H9 (cell line): ENCODE measurements at regions not wholly inside any gene's neighbourhood (a gene's known extent, or its start where the extent isn't known, plus 50 kb on each side); places are given as distances from the start of the nearest gene placed in this dataset.

ENCODE experiments used
- DNase-seq: peaks from one replicate; pipeline ENCODE4 v3.0.0-alpha.2; 2017
- H2AFZ ChIP-seq: one replicate; pipeline ENCODE4 v1.6.1; 2013; ENCODE audit warnings: mild to moderate bottlenecking, low read length, control low read depth, moderate library complexity
- H2AK5ac ChIP-seq: 2 replicates; pipeline ENCODE4 v1.6.1; 2013; ENCODE audit warnings: low read length, control low read depth, mixed read lengths; ENCODE audit not compliant: insufficient read length
- H2BK120ac ChIP-seq: one replicate; pipeline ENCODE4 v1.6.1; 2013; ENCODE audit warnings: low read depth, mild to moderate bottlenecking, low read length, control low read depth, inconsistent platforms; ENCODE audit not compliant: poor library complexity, severe bottlenecking
- H2BK12ac ChIP-seq: 2 replicates; pipeline ENCODE4 v1.6.1; 2013; ENCODE audit warnings: low read length, control low read depth, mixed read lengths, low read depth; ENCODE audit not compliant: insufficient read length
- H2BK15ac ChIP-seq: 2 replicates; pipeline ENCODE4 v1.6.1; 2013; ENCODE audit warnings: low read depth, low read length, control low read depth
- H2BK20ac ChIP-seq: one replicate; pipeline ENCODE4 v1.6.1; 2013; ENCODE audit warnings: low read depth, mild to moderate bottlenecking, low read length, control low read depth, inconsistent platforms; ENCODE audit not compliant: poor library complexity, severe bottlenecking
- H2BK5ac ChIP-seq: 2 replicates; pipeline ENCODE4 v1.6.1; 2013; ENCODE audit warnings: low read length, control low read depth, mixed read lengths; ENCODE audit not compliant: insufficient read length
- H3K14ac ChIP-seq: 2 replicates; pipeline ENCODE4 v1.6.1; 2013; ENCODE audit warnings: low read length, control low read depth; ENCODE audit not compliant: insufficient read depth
- H3K18ac ChIP-seq: 2 replicates; pipeline ENCODE4 v1.6.1; 2013; ENCODE audit warnings: low read depth, mild to moderate bottlenecking, mixed read lengths, low read length, control low read depth; ENCODE audit not compliant: insufficient read length
- H3K23ac ChIP-seq: 2 replicates; pipeline ENCODE4 v1.6.1; 2013; ENCODE audit warnings: low read length, control low read depth, mixed read lengths, low read depth; ENCODE audit not compliant: insufficient read length
- H3K23me2 ChIP-seq: 2 replicates; pipeline ENCODE4 v1.6.1; 2013; ENCODE audit warnings: low read depth, mild to moderate bottlenecking, mixed read lengths, low read length, control low read depth; ENCODE audit not compliant: insufficient read length, poor library complexity, severe bottlenecking
- H3K27ac ChIP-seq: 2 replicates; pipeline ENCODE4 v1.5.1; 2013; ENCODE audit warnings: low read length, control low read depth, mixed read lengths, low read depth; ENCODE audit not compliant: insufficient read length
- H3K27me3 ChIP-seq: 2 replicates; pipeline ENCODE4 v1.6.1; 2013; ENCODE audit warnings: low read length, control low read depth, inconsistent platforms; ENCODE audit not compliant: insufficient read depth
- H3K4ac ChIP-seq: 2 replicates; pipeline ENCODE4 v1.6.1; 2013; ENCODE audit warnings: low read depth, mild to moderate bottlenecking, control low read depth, inconsistent platforms, low read length, moderate library complexity
- H3K4me1 ChIP-seq: 2 replicates; pipeline ENCODE4 v1.6.1; 2013; ENCODE audit warnings: low read length, control low read depth, inconsistent platforms; ENCODE audit not compliant: insufficient read depth
- H3K4me2 ChIP-seq: 2 replicates; pipeline ENCODE4 v1.6.1; 2013; ENCODE audit warnings: low read length, control low read depth, mixed read lengths; ENCODE audit not compliant: insufficient read length, insufficient read depth
- H3K56ac ChIP-seq: 2 replicates; pipeline ENCODE4 v1.6.1; 2013; ENCODE audit warnings: low read depth, mild to moderate bottlenecking, mixed read lengths, low read length, control low read depth; ENCODE audit not compliant: insufficient read length
- H3K79me1 ChIP-seq: 2 replicates; pipeline ENCODE4 v1.6.1; 2013; ENCODE audit warnings: low read depth, mild to moderate bottlenecking, moderate library complexity, low read length, control low read depth, inconsistent platforms; ENCODE audit not compliant: insufficient read depth, poor library complexity, severe bottlenecking
- H3K79me2 ChIP-seq: 2 replicates; pipeline ENCODE4 v1.6.1; 2013; ENCODE audit warnings: low read length, control low read depth, inconsistent platforms; ENCODE audit not compliant: insufficient read depth
- H3K9ac ChIP-seq: 2 replicates; pipeline ENCODE4 v1.6.1; 2013; ENCODE audit warnings: low read length, control low read depth, mixed read lengths; ENCODE audit not compliant: insufficient read length; ENCODE audit errors: extremely low read depth
- H3K9me3 ChIP-seq: one replicate; pipeline ENCODE4 v1.6.1; 2013; ENCODE audit warnings: low read depth, low read length, inconsistent platforms; ENCODE audit not compliant: control insufficient read depth
- H3T11ph ChIP-seq: one replicate; pipeline ENCODE4 v1.6.1; 2013; ENCODE audit warnings: mild to moderate bottlenecking, low read length, control low read depth, inconsistent platforms
- H4K20me1 ChIP-seq: one replicate; pipeline ENCODE4 v1.6.1; 2013; ENCODE audit not compliant: control insufficient read depth, insufficient read length, insufficient read depth
- H4K5ac ChIP-seq: 2 replicates; pipeline ENCODE4 v1.6.1; 2013; ENCODE audit warnings: low read depth, mild to moderate bottlenecking, mixed read lengths, low read length, control low read depth; ENCODE audit not compliant: insufficient read length
- H4K8ac ChIP-seq: replicated peaks from 2 replicates; pipeline ENCODE4 v1.6.1; 2013; ENCODE audit warnings: low read length, control low read depth, mixed read lengths, low read depth; ENCODE audit not compliant: insufficient read length
- H4K91ac ChIP-seq: 2 replicates; pipeline ENCODE4 v1.6.1; 2013; ENCODE audit warnings: low read depth, mild to moderate bottlenecking, moderate library complexity, mixed read lengths, low read length, control low read depth; ENCODE audit not compliant: insufficient read length
- H3K27ac Mint-ChIP-seq, 3 experiments: 2 replicates in 2 of 3; 3 replicates in 1 of 3; pipeline ENCODE4 v1.8.0; 2020 to 2021; ENCODE audit warnings: mixed read lengths in 3 of 3, mild to moderate bottlenecking in 1 of 3, moderate library complexity in 1 of 3
- H3K27me3 Mint-ChIP-seq: 2 replicates; pipeline ENCODE4 v1.8.0; 2021; ENCODE audit warnings: low read depth, mild to moderate bottlenecking, moderate library complexity, mixed read lengths
- H3K36me3 Mint-ChIP-seq, 3 experiments: 2 replicates in 2 of 3; 3 replicates in 1 of 3; pipeline ENCODE4 v1.8.0; 2020 to 2021; ENCODE audit warnings: low read depth in 3 of 3, mixed read lengths in 3 of 3; ENCODE audit not compliant: insufficient read depth in 1 of 3
- H3K4me1 Mint-ChIP-seq, 2 experiments: 2 replicates each; pipeline ENCODE4 v1.8.0; 2020; ENCODE audit warnings: mixed read lengths in 2 of 2
- H3K4me3 Mint-ChIP-seq, 2 experiments: 2 replicates in 1 of 2; 3 replicates in 1 of 2; pipeline ENCODE4 v1.8.0; 2020 to 2021; ENCODE audit warnings: mild to moderate bottlenecking in 2 of 2, mixed read lengths in 2 of 2, moderate library complexity in 1 of 2
- H3K9me3 Mint-ChIP-seq, 2 experiments: 2 replicates in 1 of 2; 3 replicates in 1 of 2; pipeline ENCODE4 v1.8.0; 2020; ENCODE audit warnings: mild to moderate bottlenecking in 2 of 2, mixed read lengths in 2 of 2, moderate library complexity in 1 of 2
- CTCF ChIP-seq: fragments of 200-600 bp; sonication (generic); conservative IDR thresholded peaks from 3 replicates; pipeline ENCODE4 v1.8.0; 2021; ENCODE audit warnings: antibody characterized with exemption, mild to moderate bottlenecking
- WGBS: extraction: QIAGEN DNeasy Blood & Tissue Kit; methylation state at CpG from one replicate; pipeline ENCODE4 v1.1.7; 2013; ENCODE audit warnings: missing lambda C conversion rate, low lambda C conversion rate, mixed read lengths; ENCODE audit not compliant: insufficient read length; ENCODE audit errors: extremely low coverage; 5-methylcytosine and 5-hydroxymethylcytosine counted together

DNA sequence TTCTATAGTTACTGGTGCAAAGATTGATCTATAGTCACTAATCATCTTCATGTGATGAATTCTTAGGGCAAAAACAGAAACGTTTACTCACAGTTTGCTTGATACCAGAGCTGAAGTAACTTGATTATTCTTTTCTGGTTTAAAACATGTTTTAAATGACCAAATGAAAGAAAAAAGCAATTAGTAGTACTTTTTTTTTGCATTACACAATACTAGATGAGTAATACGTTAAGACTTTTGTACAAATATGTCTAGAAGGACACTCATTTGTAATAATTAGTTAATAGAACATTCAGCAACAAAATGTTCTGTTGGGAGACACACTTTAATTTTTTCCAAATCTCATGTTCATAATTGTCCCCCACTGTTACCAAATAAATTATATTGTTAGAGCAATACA lies 523.2 kb downstream of the SOX2 start:
- Mint-ChIP-seq H3K4me3 (no peak overlapping the region), H3K9me3 (no peaks in the 10 kb centered on the region), H3K27me3 (no peaks in the 10 kb centered on the region), H3K36me3 (no peaks in the 10 kb centered on the region), H3K27ac (no peak overlapping the region), H3K4me1 (peaks cover 15 to 23% of the 10 kb centered on the region in 2 experiments)
- no peak overlapping the region for H4K5ac ChIP-seq
- H2BK120ac ChIP-seq: no peak overlapping the region
- TF ChIP-seq CTCF: no peak
- no peak overlapping the region for H4K91ac ChIP-seq
- no peaks in the 10 kb centered on the region for H3K9me3 ChIP-seq
- H2BK20ac ChIP-seq: no peak overlapping the region
- H4K20me1 ChIP-seq: no peaks in the 10 kb centered on the region
- no peak overlapping the region for H2AK5ac ChIP-seq
- H3K18ac ChIP-seq: no peak overlapping the region
- no peak for DNase-seq
- H3K9ac ChIP-seq: no peak overlapping the region
- H3K79me2 ChIP-seq: no peaks in the 10 kb centered on the region
- H3K79me1 ChIP-seq: no peaks in the 10 kb centered on the region
- H2BK15ac ChIP-seq: no peak overlapping the region
- no peak overlapping the region for H3K56ac ChIP-seq
- no peak overlapping the region for H3T11ph ChIP-seq
- no CpG with 5 or more reads among the region's 2 CpGs for WGBS
- no peak overlapping the region for H3K23ac ChIP-seq
- no peak overlapping the region for H3K27ac ChIP-seq
- no peaks in the 10 kb centered on the region; the same call in 1 of the 2 replicates for H3K4me1 ChIP-seq
- no peaks in the 10 kb centered on the region for H3K23me2 ChIP-seq
- no peak overlapping the region for H2AFZ ChIP-seq
- H3K4ac ChIP-seq: no peak overlapping the region
- no peaks in the 10 kb centered on the region for H3K27me3 ChIP-seq
- H3K14ac ChIP-seq: no peak overlapping the region
- H3K4me2 ChIP-seq: no peak overlapping the region
- H4K8ac ChIP-seq: no peak overlapping the region
- H2BK5ac ChIP-seq: no peak overlapping the region
- no peak overlapping the region for H2BK12ac ChIP-seq
